Middle frontal gyrus (tissue), 1 donor: ENCODE measurements at regions not wholly inside any gene's neighbourhood (a gene's known extent, or its start where the extent isn't known, plus 50 kb on each side); places are given as distances from the start of the nearest gene placed in this dataset.

Source experiments
- DNase-seq: peaks from one replicate; pipeline ENCODE4 v3.0.0-alpha.2; 2015; ENCODE audit warnings: low spot score; ENCODE audit errors: extremely low spot score

GRCh38 chr17:79452706-79453105, 158.1 kb downstream of the RBFOX3 start:
- DNase-seq = no peak

- DNase-seq = no peak
Measured at GRCh38 chr17:79451167-79451566, 159.7 kb downstream of the RBFOX3 start.

- DNase-seq = no peak
Measured at GRCh38 chr17:79446399-79447009, 164.3 kb downstream of the RBFOX3 start.

GRCh38 chr17:79444198-79444597, 166.7 kb downstream of the RBFOX3 start:
- DNase-seq = no peak

GRCh38 chr17:79443026-79443425, 167.8 kb downstream of the RBFOX3 start:
- DNase-seq = no peak

GRCh38 chr17:79441356-79442160, 169.3 kb downstream of the RBFOX3 start:
- no peak for DNase-seq

GRCh38 chr17:79440251-79440650, 170.6 kb downstream of the RBFOX3 start:
- no peak for DNase-seq

- DNase-seq = no peak
Measured at GRCh38 chr17:79439493-79439892, 171.4 kb downstream of the RBFOX3 start.

GRCh38 chr17:79438546-79439334, 172.1 kb downstream of the RBFOX3 start:
- no peak for DNase-seq

GRCh38 chr17:79438058-79438457, 172.8 kb downstream of the RBFOX3 start:
- DNase-seq = no peak

- DNase-seq = no peak
Measured at GRCh38 chr17:79437081-79437480, 173.8 kb downstream of the RBFOX3 start.

GRCh38 chr17:79435962-79436361, 174.9 kb downstream of the RBFOX3 start:
- no peak for DNase-seq

GRCh38 chr17:79435296-79435695, 175.6 kb downstream of the RBFOX3 start:
- DNase-seq = no peak

GRCh38 chr17:79434215-79434614, 176.6 kb downstream of the RBFOX3 start:
- DNase-seq = no peak

GRCh38 chr17:79433379-79433778, 177.5 kb downstream of the RBFOX3 start:
- no peak for DNase-seq

- no peak for DNase-seq
Measured at GRCh38 chr17:79431175-79431574, 179.7 kb downstream of the RBFOX3 start.

- DNase-seq = no peak
Measured at GRCh38 chr17:79429864-79430494, 180.9 kb downstream of the RBFOX3 start.

- DNase-seq = no peak
Measured at GRCh38 chr17:79428988-79429387, 181.9 kb downstream of the RBFOX3 start.

- no peak for DNase-seq
Measured at GRCh38 chr17:79427621-79428539, 183.0 kb downstream of the RBFOX3 start.

- no peak for DNase-seq
Measured at GRCh38 chr17:79425686-79426085, 185.2 kb downstream of the RBFOX3 start.
